MG63 (cell line): ENCODE measurements at regions not wholly inside any gene's neighbourhood (a gene's known extent, or its start where the extent isn't known, plus 50 kb on each side); places are given as distances from the start of the nearest gene placed in this dataset.
"Not testable (repeated sequence)": the region's sequence is repeated elsewhere in the genome, so short reads cannot be mapped to it uniquely, and the experiment has no call there.

ENCODE experiments used
- DNase-seq: peaks from one replicate; pipeline ENCODE4 v3.0.0-alpha.2; 2020
- H3K27me3 ChIP-seq: fragments of 250-450 bp; sonication (Bioruptor Pico); 2 replicates; pipeline ENCODE4 v1.5.1; 2020; ENCODE audit warnings: mild to moderate bottlenecking, moderate library complexity
- H3K36me3 ChIP-seq: fragments of 250-450 bp; sonication (Bioruptor Pico); 2 replicates; pipeline ENCODE4 v1.5.1; 2020; ENCODE audit warnings: mild to moderate bottlenecking, moderate library complexity
- H3K4me3 ChIP-seq: fragments of 250-450 bp; sonication (Bioruptor Pico); 2 replicates; pipeline ENCODE4 v1.5.1; 2020; ENCODE audit warnings: mild to moderate bottlenecking, moderate library complexity
- H3K9me3 ChIP-seq: fragments of 250-450 bp; sonication (Bioruptor Pico); 2 replicates; pipeline ENCODE4 v1.5.1; 2020; ENCODE audit warnings: mild to moderate bottlenecking, moderate library complexity

DNA sequence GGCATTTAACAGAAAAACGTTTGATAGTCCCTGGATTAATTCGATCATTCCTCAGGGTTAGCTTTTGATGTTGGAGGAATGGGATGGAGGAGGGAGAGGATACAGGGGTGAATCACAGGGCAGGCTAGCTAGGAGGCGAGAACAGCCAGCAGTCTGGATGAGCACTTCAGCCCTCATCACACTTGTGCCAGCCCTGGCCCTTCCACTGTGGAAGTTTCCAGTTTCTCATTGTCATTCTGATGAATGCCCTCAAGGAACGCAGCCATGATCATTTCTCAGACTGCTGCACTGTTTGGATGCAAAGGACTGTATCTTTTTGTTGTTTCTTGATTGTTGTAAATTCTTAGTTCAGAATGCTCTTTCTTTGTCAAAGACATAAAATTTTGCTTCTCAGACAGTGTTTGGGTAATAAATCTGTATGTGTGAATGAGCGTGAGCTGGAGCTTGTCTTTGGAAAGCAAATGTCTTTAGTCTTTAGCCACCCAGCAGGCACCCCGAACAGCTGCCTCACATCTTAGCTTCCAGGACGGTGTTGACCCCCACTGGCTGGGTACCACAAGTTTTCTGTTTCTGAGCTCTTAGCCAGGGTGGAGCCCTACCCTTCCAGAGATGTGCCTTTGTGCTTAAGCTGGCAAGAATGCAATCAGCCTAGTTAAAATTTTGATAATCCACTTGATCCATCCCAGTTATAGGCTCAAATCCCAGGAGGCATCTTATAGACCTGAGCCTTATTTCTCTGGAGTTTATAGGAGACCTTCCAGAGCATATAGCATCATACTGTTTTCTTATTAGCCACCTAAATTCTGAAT, 121.1 kb downstream of the PDCD6IP start:
- H3K4me3 ChIP-seq, result no peak overlapping the region
- no peak for DNase-seq
- H3K27me3 ChIP-seq, result no peaks in the 10 kb centered on the region
- no peaks in the 10 kb centered on the region for H3K36me3 ChIP-seq
- no peaks in the 10 kb centered on the region for H3K9me3 ChIP-seq

GRCh38 chr3:33920511-33920910, 122.1 kb downstream of the PDCD6IP start:
- DNase-seq, result no peak
- Histone ChIP-seq H3K36me3 (no peaks in the 10 kb centered on the region), H3K9me3 (no peaks in the 10 kb centered on the region), H3K27me3 (no peaks in the 10 kb centered on the region), H3K4me3 (no peak overlapping the region)

DNA sequence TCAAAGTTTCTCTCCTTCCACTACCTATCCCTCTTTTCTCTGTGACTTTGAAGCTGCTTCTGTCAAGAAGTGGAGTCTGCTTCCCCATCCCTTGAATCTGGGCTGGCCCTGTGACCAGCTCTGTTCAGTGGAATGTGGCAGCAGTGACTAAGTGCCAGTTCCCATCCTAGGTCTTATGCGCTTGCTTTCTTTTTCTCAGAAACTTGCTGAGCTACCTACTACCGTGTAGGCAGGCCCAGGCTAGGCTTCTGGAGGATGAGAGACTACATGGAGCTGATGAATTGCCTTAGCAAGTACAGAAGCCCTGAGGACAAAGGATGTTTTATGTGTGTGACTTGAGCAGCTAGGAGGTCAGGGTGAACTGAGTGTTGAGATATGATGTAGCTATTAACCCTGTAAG, 123.2 kb downstream of the PDCD6IP start:
- no peaks in the 10 kb centered on the region for H3K36me3 ChIP-seq
- no peaks in the 10 kb centered on the region for H3K9me3 ChIP-seq
- no peak for DNase-seq
- no peak overlapping the region for H3K4me3 ChIP-seq
- H3K27me3 ChIP-seq, result no peaks in the 10 kb centered on the region

DNA sequence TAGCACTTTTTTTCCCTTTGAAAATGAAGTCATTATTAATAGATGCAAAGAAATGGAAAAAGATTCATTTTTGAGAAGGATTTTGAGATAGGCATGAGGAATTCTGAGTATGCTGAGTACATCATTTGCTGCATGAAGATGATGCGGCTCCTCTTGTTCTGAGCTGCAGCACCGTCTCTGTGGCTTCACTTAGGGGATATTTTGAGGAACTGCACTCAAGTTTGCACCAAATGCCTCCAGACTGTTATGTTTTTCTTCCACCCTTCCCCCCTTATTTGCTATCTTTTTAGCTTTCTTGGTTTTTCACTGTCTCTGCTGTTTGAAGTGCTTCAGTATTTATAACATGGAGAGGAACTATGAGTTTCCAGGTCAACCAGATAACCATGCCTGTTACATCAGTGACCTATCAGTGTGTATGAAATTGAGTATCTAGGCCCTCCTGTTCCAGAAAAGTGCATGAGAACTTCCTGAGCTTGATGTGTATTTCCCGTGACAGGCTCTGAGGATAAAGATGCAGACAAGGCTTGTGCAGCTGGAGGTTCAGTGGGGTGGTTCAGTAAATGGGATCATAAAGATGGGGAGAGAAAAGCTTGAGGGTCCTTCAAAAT, 128.7 kb downstream of the PDCD6IP start:
- H3K9me3 ChIP-seq, result no peaks in the 10 kb centered on the region
- H3K36me3 ChIP-seq, result no peaks in the 10 kb centered on the region
- H3K27me3 ChIP-seq, result no peaks in the 10 kb centered on the region
- no peak for DNase-seq
- H3K4me3 ChIP-seq, result no peak overlapping the region

DNA sequence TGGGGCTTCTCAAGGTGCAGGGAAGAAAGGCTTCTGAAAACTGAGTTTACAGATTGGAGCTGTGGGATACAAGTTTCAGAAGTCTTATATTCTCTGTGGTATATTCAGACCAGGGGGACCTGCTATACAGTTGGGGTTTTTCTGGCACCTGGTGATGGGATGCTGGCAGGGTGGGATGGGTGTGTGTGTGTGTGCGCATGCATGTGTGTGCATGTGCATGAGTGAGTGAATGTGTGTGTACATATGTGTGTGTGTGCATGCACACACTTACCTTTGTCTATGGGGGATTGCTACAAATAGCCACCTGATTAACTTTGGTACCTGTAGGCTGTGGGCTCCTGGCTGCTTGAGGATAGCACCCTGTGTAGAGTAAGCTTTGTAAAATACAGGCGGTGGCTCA, 131.4 kb downstream of the PDCD6IP start:
- no peak for DNase-seq
- Histone ChIP-seq H3K36me3 (no peaks in the 10 kb centered on the region), H3K9me3 (no peaks in the 10 kb centered on the region), H3K4me3 (no peak overlapping the region), H3K27me3 (no peaks in the 10 kb centered on the region)

- no peak overlapping the region for H3K4me3 ChIP-seq
- no peaks in the 10 kb centered on the region for H3K36me3 ChIP-seq
- no peak for DNase-seq
- H3K27me3 ChIP-seq, result no peaks in the 10 kb centered on the region
- H3K9me3 ChIP-seq, result no peaks in the 10 kb centered on the region
Measured at GRCh38 chr3:33931512-33931911, 133.1 kb downstream of the PDCD6IP start.

- Histone ChIP-seq H3K27me3 (no peaks in the 10 kb centered on the region), H3K36me3 (no peaks in the 10 kb centered on the region), H3K9me3 (no peaks in the 10 kb centered on the region), H3K4me3 (no peak overlapping the region)
- no peak for DNase-seq
Measured at GRCh38 chr3:33932010-33932764, 133.8 kb downstream of the PDCD6IP start.

DNA sequence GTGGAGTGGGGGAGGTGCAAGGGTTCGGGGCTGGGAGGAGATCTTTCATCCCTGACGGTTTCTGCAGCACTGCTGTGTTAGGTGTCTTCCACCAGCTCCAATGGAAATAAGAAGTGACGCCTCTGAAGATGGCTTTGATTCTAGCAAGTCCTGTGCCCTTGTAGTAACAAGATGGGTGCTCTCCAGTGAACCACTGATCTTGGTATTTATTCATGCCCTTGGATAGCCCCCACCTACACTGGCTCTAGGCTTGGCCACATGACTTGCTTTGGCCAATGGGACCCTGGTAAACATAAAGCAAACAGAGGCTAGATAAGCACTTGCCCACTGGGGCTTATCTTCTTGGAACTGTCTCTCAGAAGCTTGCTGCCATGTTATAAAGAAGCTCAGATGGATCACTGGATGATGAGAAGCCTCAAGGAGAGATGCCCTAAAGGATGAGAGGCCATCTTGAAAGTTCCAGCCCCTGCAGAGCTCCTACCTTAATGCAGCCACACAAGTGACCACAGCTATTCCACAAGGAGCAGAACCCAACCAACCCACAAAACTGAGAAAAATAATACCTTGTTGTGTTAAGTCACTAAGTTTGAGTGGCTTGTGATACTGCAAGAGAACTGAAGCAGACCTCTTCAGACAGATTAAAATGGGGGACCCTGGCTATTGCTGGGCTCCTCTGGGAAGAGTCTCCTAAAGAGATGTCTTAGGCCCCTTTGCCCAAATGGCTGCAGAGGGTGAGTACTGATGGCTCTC, 137.9 kb downstream of the PDCD6IP start:
- no peak for DNase-seq
- H3K4me3 ChIP-seq, result no peak overlapping the region
- H3K9me3 ChIP-seq, result no peaks in the 10 kb centered on the region
- H3K36me3 ChIP-seq, result no peaks in the 10 kb centered on the region
- H3K27me3 ChIP-seq, result no peaks in the 10 kb centered on the region

DNA sequence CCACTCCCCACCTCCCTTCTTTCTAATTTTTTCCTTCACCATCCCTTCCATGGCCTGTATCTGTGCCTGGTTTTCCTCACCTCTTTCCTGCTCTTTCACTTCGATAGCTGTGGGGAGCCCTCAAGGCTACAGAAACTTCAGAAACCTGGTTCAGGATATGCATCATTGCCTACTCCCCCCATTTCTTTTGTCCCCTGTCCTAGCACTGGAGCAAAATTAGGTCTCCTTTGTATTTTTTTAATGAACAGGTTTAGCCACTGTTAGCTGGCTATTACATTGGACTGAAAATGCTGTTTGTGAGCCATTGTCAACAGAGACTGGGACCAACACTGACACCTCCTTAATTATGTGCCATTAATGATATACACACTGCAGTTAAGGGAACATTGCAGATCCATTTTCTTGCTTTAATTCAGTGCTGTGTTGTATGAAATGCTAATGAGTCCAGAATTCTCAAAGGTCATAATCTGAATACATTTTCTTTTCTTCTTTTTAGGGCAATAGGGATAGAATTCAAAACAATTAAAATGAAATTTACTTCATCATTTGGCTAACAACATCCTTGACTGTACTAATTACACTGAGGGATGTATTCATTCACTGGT, 138.6 kb downstream of the PDCD6IP start:
- H3K4me3 ChIP-seq, result no peak overlapping the region
- no peaks in the 10 kb centered on the region for H3K27me3 ChIP-seq
- DNase-seq, result no peak
- no peaks in the 10 kb centered on the region for H3K36me3 ChIP-seq
- no peaks in the 10 kb centered on the region for H3K9me3 ChIP-seq

- Histone ChIP-seq H3K27me3 (no peaks in the 10 kb centered on the region), H3K4me3 (no peak overlapping the region), H3K9me3 (no peaks in the 10 kb centered on the region), H3K36me3 (no peaks in the 10 kb centered on the region)
- no peak for DNase-seq
Measured at GRCh38 chr3:33937628-33938027, 139.2 kb downstream of the PDCD6IP start.

GRCh38 chr3:33940149-33940548, 141.7 kb downstream of the PDCD6IP start:
- no peak for DNase-seq
- Histone ChIP-seq H3K36me3 (no peaks in the 10 kb centered on the region), H3K4me3 (no peak overlapping the region), H3K9me3 (no peaks in the 10 kb centered on the region), H3K27me3 (no peaks in the 10 kb centered on the region)

GRCh38 chr3:33940736-33941135, 142.3 kb downstream of the PDCD6IP start:
- H3K9me3 ChIP-seq, result no peaks in the 10 kb centered on the region
- H3K36me3 ChIP-seq, result no peaks in the 10 kb centered on the region
- no peak overlapping the region for H3K4me3 ChIP-seq
- DNase-seq, result no peak
- no peaks in the 10 kb centered on the region for H3K27me3 ChIP-seq

DNA sequence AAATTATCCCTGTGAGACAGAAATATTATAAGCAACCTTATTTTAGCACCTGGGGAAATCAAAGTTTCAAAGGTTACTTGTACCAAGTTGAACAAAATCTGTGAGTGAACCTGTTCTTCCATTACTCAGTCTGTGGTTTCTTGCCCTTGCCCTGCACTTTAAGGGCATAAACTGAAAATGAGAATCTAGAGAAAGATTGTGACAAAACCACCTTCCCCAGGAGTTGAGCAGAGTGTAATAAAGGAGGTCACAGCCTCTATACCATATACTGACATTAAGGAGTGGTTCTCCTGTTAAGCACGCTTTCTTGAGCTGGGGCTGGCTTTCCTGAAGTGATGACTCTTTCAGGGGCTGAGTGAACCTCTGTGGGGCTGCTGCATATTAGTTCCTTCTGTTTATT, 143.4 kb downstream of the PDCD6IP start:
- no peaks in the 10 kb centered on the region for H3K36me3 ChIP-seq
- H3K4me3 ChIP-seq, result no peak overlapping the region
- no peak for DNase-seq
- H3K9me3 ChIP-seq, result no peaks in the 10 kb centered on the region
- H3K27me3 ChIP-seq, result no peaks in the 10 kb centered on the region

GRCh38 chr3:33942483-33943150, 144.2 kb downstream of the PDCD6IP start:
- Histone ChIP-seq H3K4me3 (no peak overlapping the region), H3K36me3 (no peaks in the 10 kb centered on the region), H3K27me3 (no peaks in the 10 kb centered on the region), H3K9me3 (no peaks in the 10 kb centered on the region)
- DNase-seq, result no peak

DNA sequence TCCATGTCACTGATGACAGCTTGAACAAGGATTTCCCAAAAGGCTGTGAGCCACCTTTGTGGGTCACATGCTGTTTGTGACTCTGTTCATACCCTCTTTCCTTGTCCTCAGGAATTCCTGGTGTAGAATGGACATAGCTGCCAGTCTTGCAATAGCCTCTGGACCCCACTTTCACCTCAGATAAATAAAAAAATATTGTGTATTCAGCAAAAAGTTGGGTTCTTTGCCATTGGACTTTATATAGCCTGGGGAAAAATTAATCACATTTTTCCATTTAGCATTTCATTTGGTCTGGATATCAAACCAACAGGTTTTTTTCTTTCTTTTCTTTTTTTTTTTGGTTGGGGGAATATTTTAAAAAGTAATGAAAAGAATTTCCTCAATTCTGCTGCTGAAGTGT, 144.8 kb downstream of the PDCD6IP start:
- Histone ChIP-seq H3K36me3 (no peaks in the 10 kb centered on the region), H3K4me3 (no peak overlapping the region), H3K27me3 (no peaks in the 10 kb centered on the region), H3K9me3 (no peaks in the 10 kb centered on the region)
- no peak for DNase-seq

GRCh38 chr3:33946612-33947011, 148.2 kb downstream of the PDCD6IP start:
- not testable (repeated sequence) for H3K9me3 ChIP-seq, DNase-seq, H3K36me3 ChIP-seq, H3K4me3 ChIP-seq, H3K27me3 ChIP-seq
